ENCODE measurements at regions not wholly inside any gene's neighbourhood (a gene's known extent, or its start where the extent isn't known, plus 50 kb on each side); places are given as distances from the start of the nearest gene placed in this dataset.
A peak's percentile ranks its signal among the peaks of the same experiment; 100 is the strongest.

DNA sequence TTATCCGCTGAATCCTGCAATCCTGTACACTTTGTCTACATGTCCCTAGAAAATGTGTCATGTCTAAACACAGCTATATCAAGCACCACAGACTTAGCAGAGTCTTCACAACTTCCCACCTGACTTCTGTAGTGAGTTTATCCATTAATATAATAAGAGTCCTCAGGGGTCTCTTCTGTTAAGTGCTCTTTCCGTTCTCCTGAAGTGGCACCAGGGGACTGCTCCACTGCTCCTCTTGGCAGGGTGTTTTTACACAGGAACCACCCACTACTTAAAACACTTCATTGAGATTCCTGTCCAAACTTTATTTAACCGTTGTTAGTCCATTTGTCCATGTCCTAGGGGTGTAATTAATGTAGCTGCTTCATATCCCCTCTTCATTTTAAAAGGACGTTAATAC is 1000.4 kb downstream of the STPG2 start:
- Histone ChIP-seq H3K36me3 (replicated peaks in 1 of 2; ENCODE audit: insufficient read depth in 1 of 2, low read depth in 2 of 2) (no peaks in the 10 kb centered on the region), H3K9me3 (no peaks in the 10 kb centered on the region), H3K27me3 (no peaks in the 10 kb centered on the region), H3K4me1 (no peaks in the 10 kb centered on the region), H3K4me3 (no peak overlapping the region), H3K27ac (no peak overlapping the region)
- DNase-seq (no peak), ATAC-seq (no peak)
- 65 to 68% methylated on average over 4 of the region's 4 CpGs for WGBS, 2 donors
- intact Hi-C loops (cut with DNase I): no loop called here
- TF ChIP-seq, protein P1, sequence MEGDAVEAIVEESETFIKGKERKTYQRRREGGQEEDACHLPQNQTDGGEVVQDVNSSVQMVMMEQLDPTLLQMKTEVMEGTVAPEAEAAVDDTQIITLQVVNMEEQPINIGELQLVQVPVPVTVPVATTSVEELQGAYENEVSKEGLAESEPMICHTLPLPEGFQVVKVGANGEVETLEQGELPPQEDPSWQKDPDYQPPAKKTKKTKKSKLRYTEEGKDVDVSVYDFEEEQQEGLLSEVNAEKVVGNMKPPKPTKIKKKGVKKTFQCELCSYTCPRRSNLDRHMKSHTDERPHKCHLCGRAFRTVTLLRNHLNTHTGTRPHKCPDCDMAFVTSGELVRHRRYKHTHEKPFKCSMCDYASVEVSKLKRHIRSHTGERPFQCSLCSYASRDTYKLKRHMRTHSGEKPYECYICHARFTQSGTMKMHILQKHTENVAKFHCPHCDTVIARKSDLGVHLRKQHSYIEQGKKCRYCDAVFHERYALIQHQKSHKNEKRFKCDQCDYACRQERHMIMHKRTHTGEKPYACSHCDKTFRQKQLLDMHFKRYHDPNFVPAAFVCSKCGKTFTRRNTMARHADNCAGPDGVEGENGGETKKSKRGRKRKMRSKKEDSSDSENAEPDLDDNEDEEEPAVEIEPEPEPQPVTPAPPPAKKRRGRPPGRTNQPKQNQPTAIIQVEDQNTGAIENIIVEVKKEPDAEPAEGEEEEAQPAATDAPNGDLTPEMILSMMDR (IDR thresholded peaks at IDR 0.05): no peak
- no peak for TF ChIP-seq POLR2A (IDR thresholded peaks at IDR 0.05)

DNA sequence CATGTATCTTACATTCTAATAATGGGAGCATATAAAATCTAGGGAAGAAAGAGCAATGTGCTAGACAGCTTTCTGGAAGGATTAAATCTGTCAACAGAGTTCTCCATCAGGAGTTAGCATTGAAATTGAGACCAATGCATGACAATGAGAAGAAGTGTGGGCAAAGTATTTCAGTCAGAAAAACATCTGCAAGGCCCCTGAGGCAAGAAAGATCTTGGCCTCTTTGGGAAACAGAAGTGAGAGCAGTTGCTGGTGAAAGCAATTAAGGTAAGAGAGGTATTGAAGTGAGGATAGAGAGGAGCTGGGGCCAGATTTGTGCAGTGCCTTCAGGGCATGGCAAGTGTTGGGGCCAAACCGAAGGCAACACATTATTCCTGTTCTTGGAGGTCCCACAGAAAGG is 999.1 kb downstream of the STPG2 start:
- Histone ChIP-seq H3K9me3 (no peaks in the 10 kb centered on the region), H3K4me1 (no peaks in the 10 kb centered on the region), H3K36me3 (replicated peaks in 1 of 2; ENCODE audit: insufficient read depth in 1 of 2, low read depth in 2 of 2) (no peaks in the 10 kb centered on the region), H3K4me3 (no peak overlapping the region), H3K27ac (no peak overlapping the region), H3K27me3 (no peaks in the 10 kb centered on the region)
- no peak for ATAC-seq
- no peak for TF ChIP-seq POLR2A (IDR thresholded peaks at IDR 0.05)
- TF ChIP-seq, protein P1 (IDR thresholded peaks at IDR 0.05): no peak
- DNase-seq: no peak
- intact Hi-C loops (cut with DNase I): no loop called here
- WGBS, 2 donors: 55 to 68% methylated on average over 1 of the region's 1 CpG

DNA sequence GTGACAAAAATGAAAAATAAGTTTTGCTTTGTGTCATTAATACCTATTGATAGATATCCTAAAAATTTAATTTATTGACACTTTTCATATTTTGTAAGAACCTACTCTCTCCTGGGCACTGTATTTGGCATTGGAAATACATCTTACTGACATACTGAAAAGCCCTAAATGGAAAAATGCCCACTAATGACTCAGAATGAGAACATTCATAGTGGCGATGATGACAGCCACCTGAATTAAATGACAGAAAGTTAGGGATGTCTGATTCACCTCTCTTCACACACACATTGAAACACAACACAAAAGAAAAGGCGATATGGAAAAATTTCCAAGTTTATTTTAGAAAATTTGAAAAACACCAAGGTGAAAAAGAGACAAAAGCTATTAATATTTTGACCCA is 992.3 kb downstream of the STPG2 start:
- Histone ChIP-seq H3K27me3 (no peaks in the 10 kb centered on the region), H3K36me3 (replicated peaks in 1 of 2; ENCODE audit: insufficient read depth in 1 of 2, low read depth in 2 of 2) (no peaks in the 10 kb centered on the region), H3K9me3 (no peaks in the 10 kb centered on the region), H3K4me1 (no peaks in the 10 kb centered on the region), H3K27ac (no peak overlapping the region), H3K4me3 (no peak overlapping the region)
- WGBS, 2 donors: 84 to 87% methylated on average over 2 of the region's 2 CpGs
- ATAC-seq (no peak), DNase-seq (no peak)
- intact Hi-C loops (cut with DNase I): no loop called here
- TF ChIP-seq POLR2A (IDR thresholded peaks at IDR 0.05): no peak
- TF ChIP-seq, protein P1 (IDR thresholded peaks at IDR 0.05): no peak

DNA sequence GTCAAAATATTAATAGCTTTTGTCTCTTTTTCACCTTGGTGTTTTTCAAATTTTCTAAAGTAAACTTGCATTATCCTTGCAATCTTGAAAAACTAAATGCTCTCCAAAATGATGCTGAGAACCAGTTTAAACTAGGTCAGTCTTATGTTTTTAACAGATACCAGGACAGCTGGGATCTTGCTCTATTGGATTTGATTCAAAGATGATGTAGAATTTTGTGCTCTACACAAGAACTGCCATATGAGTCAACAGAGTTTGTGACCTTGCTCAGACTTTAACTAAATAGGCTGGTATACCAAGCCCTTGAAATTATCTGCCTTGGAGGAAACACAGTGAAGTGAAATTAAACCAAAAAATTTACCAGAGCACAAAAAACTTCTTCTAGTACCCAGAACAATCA is 991.1 kb downstream of the STPG2 start:
- ATAC-seq (no peak), DNase-seq (no peak)
- Histone ChIP-seq H3K4me1 (no peaks in the 10 kb centered on the region), H3K27ac (no peak overlapping the region), H3K4me3 (no peak overlapping the region), H3K36me3 (replicated peaks in 1 of 2; ENCODE audit: insufficient read depth in 1 of 2, low read depth in 2 of 2) (no peaks in the 10 kb centered on the region), H3K27me3 (no peaks in the 10 kb centered on the region), H3K9me3 (no peaks in the 10 kb centered on the region)
- intact Hi-C loops (cut with DNase I): no loop called here
- TF ChIP-seq, protein P1 (IDR thresholded peaks at IDR 0.05): no peak
- no peak for TF ChIP-seq POLR2A (IDR thresholded peaks at IDR 0.05)

DNA sequence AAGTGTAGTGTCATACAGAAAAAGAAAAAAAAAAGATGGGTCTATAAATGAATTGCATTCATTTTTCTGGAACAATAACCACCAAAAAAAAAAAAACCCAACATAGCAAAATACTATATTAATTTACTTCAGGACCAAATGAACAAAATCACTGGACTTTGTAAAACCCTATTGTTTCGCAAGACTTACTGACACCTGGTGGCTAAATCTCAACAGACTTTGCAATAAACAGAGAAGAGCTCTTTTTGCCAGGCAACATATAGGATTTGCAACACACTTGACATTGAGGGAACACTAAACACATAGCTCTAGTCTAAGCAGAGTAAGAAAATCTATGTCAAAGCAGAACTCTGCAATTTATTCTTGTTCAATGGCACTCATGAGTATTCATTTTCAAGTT is 990.2 kb downstream of the STPG2 start:
- TF ChIP-seq POLR2A (IDR thresholded peaks at IDR 0.05): no peak
- TF ChIP-seq, protein P1 (IDR thresholded peaks at IDR 0.05): peak in 6 of 7 experiments; percentile 9 to 40 (median 24)
- Histone ChIP-seq H3K4me1 (no peaks in the 10 kb centered on the region), H3K9me3 (no peaks in the 10 kb centered on the region), H3K4me3 (no peak overlapping the region), H3K36me3 (replicated peaks in 1 of 2; ENCODE audit: insufficient read depth in 1 of 2, low read depth in 2 of 2) (no peaks in the 10 kb centered on the region), H3K27ac (no peak overlapping the region), H3K27me3 (no peaks in the 10 kb centered on the region)
- intact Hi-C loops (cut with DNase I): no loop called here
- WGBS, 2 donors: 70 to 78% methylated on average over 1 of the region's 1 CpG
- ATAC-seq (no peak), DNase-seq (no peak)

All from body of pancreas (tissue), 4 donors.